H9 (cell line): ENCODE measurements at regions not wholly inside any gene's neighbourhood (a gene's known extent, or its start where the extent isn't known, plus 50 kb on each side); places are given as distances from the start of the nearest gene placed in this dataset.

Experiments
- DNase-seq: peaks from one replicate; pipeline ENCODE4 v3.0.0-alpha.2; 2017
- H2AFZ ChIP-seq: one replicate; pipeline ENCODE4 v1.6.1; 2013; ENCODE audit warnings: mild to moderate bottlenecking, low read length, control low read depth, moderate library complexity
- H2AK5ac ChIP-seq: 2 replicates; pipeline ENCODE4 v1.6.1; 2013; ENCODE audit warnings: low read length, control low read depth, mixed read lengths; ENCODE audit not compliant: insufficient read length
- H2BK120ac ChIP-seq: one replicate; pipeline ENCODE4 v1.6.1; 2013; ENCODE audit warnings: low read depth, mild to moderate bottlenecking, low read length, control low read depth, inconsistent platforms; ENCODE audit not compliant: poor library complexity, severe bottlenecking
- H2BK12ac ChIP-seq: 2 replicates; pipeline ENCODE4 v1.6.1; 2013; ENCODE audit warnings: low read length, control low read depth, mixed read lengths, low read depth; ENCODE audit not compliant: insufficient read length
- H2BK15ac ChIP-seq: 2 replicates; pipeline ENCODE4 v1.6.1; 2013; ENCODE audit warnings: low read depth, low read length, control low read depth
- H2BK20ac ChIP-seq: one replicate; pipeline ENCODE4 v1.6.1; 2013; ENCODE audit warnings: low read depth, mild to moderate bottlenecking, low read length, control low read depth, inconsistent platforms; ENCODE audit not compliant: poor library complexity, severe bottlenecking
- H2BK5ac ChIP-seq: 2 replicates; pipeline ENCODE4 v1.6.1; 2013; ENCODE audit warnings: low read length, control low read depth, mixed read lengths; ENCODE audit not compliant: insufficient read length
- H3K14ac ChIP-seq: 2 replicates; pipeline ENCODE4 v1.6.1; 2013; ENCODE audit warnings: low read length, control low read depth; ENCODE audit not compliant: insufficient read depth
- H3K18ac ChIP-seq: 2 replicates; pipeline ENCODE4 v1.6.1; 2013; ENCODE audit warnings: low read depth, mild to moderate bottlenecking, mixed read lengths, low read length, control low read depth; ENCODE audit not compliant: insufficient read length
- H3K23ac ChIP-seq: 2 replicates; pipeline ENCODE4 v1.6.1; 2013; ENCODE audit warnings: low read length, control low read depth, mixed read lengths, low read depth; ENCODE audit not compliant: insufficient read length
- H3K23me2 ChIP-seq: 2 replicates; pipeline ENCODE4 v1.6.1; 2013; ENCODE audit warnings: low read depth, mild to moderate bottlenecking, mixed read lengths, low read length, control low read depth; ENCODE audit not compliant: insufficient read length, poor library complexity, severe bottlenecking
- H3K27ac ChIP-seq: 2 replicates; pipeline ENCODE4 v1.5.1; 2013; ENCODE audit warnings: low read length, control low read depth, mixed read lengths, low read depth; ENCODE audit not compliant: insufficient read length
- H3K27me3 ChIP-seq: 2 replicates; pipeline ENCODE4 v1.6.1; 2013; ENCODE audit warnings: low read length, control low read depth, inconsistent platforms; ENCODE audit not compliant: insufficient read depth
- H3K4ac ChIP-seq: 2 replicates; pipeline ENCODE4 v1.6.1; 2013; ENCODE audit warnings: low read depth, mild to moderate bottlenecking, control low read depth, inconsistent platforms, low read length, moderate library complexity
- H3K4me1 ChIP-seq: 2 replicates; pipeline ENCODE4 v1.6.1; 2013; ENCODE audit warnings: low read length, control low read depth, inconsistent platforms; ENCODE audit not compliant: insufficient read depth
- H3K4me2 ChIP-seq: 2 replicates; pipeline ENCODE4 v1.6.1; 2013; ENCODE audit warnings: low read length, control low read depth, mixed read lengths; ENCODE audit not compliant: insufficient read length, insufficient read depth
- H3K56ac ChIP-seq: 2 replicates; pipeline ENCODE4 v1.6.1; 2013; ENCODE audit warnings: low read depth, mild to moderate bottlenecking, mixed read lengths, low read length, control low read depth; ENCODE audit not compliant: insufficient read length
- H3K79me1 ChIP-seq: 2 replicates; pipeline ENCODE4 v1.6.1; 2013; ENCODE audit warnings: low read depth, mild to moderate bottlenecking, moderate library complexity, low read length, control low read depth, inconsistent platforms; ENCODE audit not compliant: insufficient read depth, poor library complexity, severe bottlenecking
- H3K79me2 ChIP-seq: 2 replicates; pipeline ENCODE4 v1.6.1; 2013; ENCODE audit warnings: low read length, control low read depth, inconsistent platforms; ENCODE audit not compliant: insufficient read depth
- H3K9ac ChIP-seq: 2 replicates; pipeline ENCODE4 v1.6.1; 2013; ENCODE audit warnings: low read length, control low read depth, mixed read lengths; ENCODE audit not compliant: insufficient read length; ENCODE audit errors: extremely low read depth
- H3K9me3 ChIP-seq: one replicate; pipeline ENCODE4 v1.6.1; 2013; ENCODE audit warnings: low read depth, low read length, inconsistent platforms; ENCODE audit not compliant: control insufficient read depth
- H3T11ph ChIP-seq: one replicate; pipeline ENCODE4 v1.6.1; 2013; ENCODE audit warnings: mild to moderate bottlenecking, low read length, control low read depth, inconsistent platforms
- H4K20me1 ChIP-seq: one replicate; pipeline ENCODE4 v1.6.1; 2013; ENCODE audit not compliant: control insufficient read depth, insufficient read length, insufficient read depth
- H4K5ac ChIP-seq: 2 replicates; pipeline ENCODE4 v1.6.1; 2013; ENCODE audit warnings: low read depth, mild to moderate bottlenecking, mixed read lengths, low read length, control low read depth; ENCODE audit not compliant: insufficient read length
- H4K8ac ChIP-seq: replicated peaks from 2 replicates; pipeline ENCODE4 v1.6.1; 2013; ENCODE audit warnings: low read length, control low read depth, mixed read lengths, low read depth; ENCODE audit not compliant: insufficient read length
- H4K91ac ChIP-seq: 2 replicates; pipeline ENCODE4 v1.6.1; 2013; ENCODE audit warnings: low read depth, mild to moderate bottlenecking, moderate library complexity, mixed read lengths, low read length, control low read depth; ENCODE audit not compliant: insufficient read length
- H3K27ac Mint-ChIP-seq, 3 experiments: 2 replicates in 2 of 3; 3 replicates in 1 of 3; pipeline ENCODE4 v1.8.0; 2020 to 2021; ENCODE audit warnings: mixed read lengths in 3 of 3, mild to moderate bottlenecking in 1 of 3, moderate library complexity in 1 of 3
- H3K27me3 Mint-ChIP-seq: 2 replicates; pipeline ENCODE4 v1.8.0; 2021; ENCODE audit warnings: low read depth, mild to moderate bottlenecking, moderate library complexity, mixed read lengths
- H3K36me3 Mint-ChIP-seq, 3 experiments: 2 replicates in 2 of 3; 3 replicates in 1 of 3; pipeline ENCODE4 v1.8.0; 2020 to 2021; ENCODE audit warnings: low read depth in 3 of 3, mixed read lengths in 3 of 3; ENCODE audit not compliant: insufficient read depth in 1 of 3
- H3K4me1 Mint-ChIP-seq, 2 experiments: 2 replicates each; pipeline ENCODE4 v1.8.0; 2020; ENCODE audit warnings: mixed read lengths in 2 of 2
- H3K4me3 Mint-ChIP-seq, 2 experiments: 2 replicates in 1 of 2; 3 replicates in 1 of 2; pipeline ENCODE4 v1.8.0; 2020 to 2021; ENCODE audit warnings: mild to moderate bottlenecking in 2 of 2, mixed read lengths in 2 of 2, moderate library complexity in 1 of 2
- H3K9me3 Mint-ChIP-seq, 2 experiments: 2 replicates in 1 of 2; 3 replicates in 1 of 2; pipeline ENCODE4 v1.8.0; 2020; ENCODE audit warnings: mild to moderate bottlenecking in 2 of 2, mixed read lengths in 2 of 2, moderate library complexity in 1 of 2
- WGBS: extraction: QIAGEN DNeasy Blood & Tissue Kit; methylation state at CpG from one replicate; pipeline ENCODE4 v1.1.7; 2013; ENCODE audit warnings: missing lambda C conversion rate, low lambda C conversion rate, mixed read lengths; ENCODE audit not compliant: insufficient read length; ENCODE audit errors: extremely low coverage; 5-methylcytosine and 5-hydroxymethylcytosine counted together
- TF ChIP-seq, protein P1 (sequence below): fragments of 200-600 bp; sonication (generic); conservative IDR thresholded peaks from 3 replicates; pipeline ENCODE4 v1.8.0; 2021; ENCODE audit warnings: antibody characterized with exemption, mild to moderate bottlenecking

DNA sequence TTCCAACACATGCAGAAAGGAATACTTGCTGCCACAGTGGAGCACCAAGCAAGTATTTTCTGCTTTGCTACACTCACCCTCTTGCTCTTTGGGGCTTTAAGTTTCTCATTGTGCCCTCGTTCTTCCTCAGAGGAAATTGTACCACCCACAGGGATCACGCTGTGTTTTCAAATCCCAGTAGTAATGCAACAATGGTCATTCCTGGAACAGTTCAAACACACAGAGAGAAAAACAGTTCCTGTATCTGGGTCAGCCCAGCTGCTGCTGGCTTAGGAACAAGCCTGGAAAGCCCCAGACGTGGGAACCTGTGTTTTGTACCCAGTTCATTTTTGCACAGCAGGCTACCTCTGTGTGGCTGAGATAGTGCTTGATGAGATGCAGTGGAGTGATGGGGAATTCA lies 907.8 kb downstream of the STPG2 start:
- Histone ChIP-seq H3K27ac (no peak overlapping the region), H3K4ac (no peak overlapping the region), H2AFZ (no peak overlapping the region), H2BK15ac (no peak overlapping the region), H3T11ph (no peak overlapping the region), H2BK20ac (no peak overlapping the region), H2BK12ac (no peak overlapping the region), H3K79me1 (no peaks in the 10 kb centered on the region), H2BK120ac (no peak overlapping the region), H3K4me2 (no peak overlapping the region), H3K4me1 (peaks cover 2% of the 10 kb centered on the region), H3K9ac (no peak overlapping the region), H3K27me3 (no peaks in the 10 kb centered on the region), H4K8ac (no peak overlapping the region), H3K9me3 (no peaks in the 10 kb centered on the region), H3K56ac (no peak overlapping the region), H4K5ac (no peak overlapping the region), H4K20me1 (no peaks in the 10 kb centered on the region), H3K23me2 (no peaks in the 10 kb centered on the region), H3K23ac (no peak overlapping the region), H3K79me2 (no peaks in the 10 kb centered on the region), H2BK5ac (no peak overlapping the region), H4K91ac (no peak overlapping the region), H2AK5ac (no peak overlapping the region), H3K14ac (no peak overlapping the region), H3K18ac (no peak overlapping the region)
- H3K27me3 Mint-ChIP-seq, result no peaks in the 10 kb centered on the region
- WGBS, result no CpG with 5 or more reads among the region's 3 CpGs
- H3K36me3 Mint-ChIP-seq, result no peaks in the 10 kb centered on the region
- DNase-seq, result peak; percentile 26
- TF ChIP-seq, protein P1, sequence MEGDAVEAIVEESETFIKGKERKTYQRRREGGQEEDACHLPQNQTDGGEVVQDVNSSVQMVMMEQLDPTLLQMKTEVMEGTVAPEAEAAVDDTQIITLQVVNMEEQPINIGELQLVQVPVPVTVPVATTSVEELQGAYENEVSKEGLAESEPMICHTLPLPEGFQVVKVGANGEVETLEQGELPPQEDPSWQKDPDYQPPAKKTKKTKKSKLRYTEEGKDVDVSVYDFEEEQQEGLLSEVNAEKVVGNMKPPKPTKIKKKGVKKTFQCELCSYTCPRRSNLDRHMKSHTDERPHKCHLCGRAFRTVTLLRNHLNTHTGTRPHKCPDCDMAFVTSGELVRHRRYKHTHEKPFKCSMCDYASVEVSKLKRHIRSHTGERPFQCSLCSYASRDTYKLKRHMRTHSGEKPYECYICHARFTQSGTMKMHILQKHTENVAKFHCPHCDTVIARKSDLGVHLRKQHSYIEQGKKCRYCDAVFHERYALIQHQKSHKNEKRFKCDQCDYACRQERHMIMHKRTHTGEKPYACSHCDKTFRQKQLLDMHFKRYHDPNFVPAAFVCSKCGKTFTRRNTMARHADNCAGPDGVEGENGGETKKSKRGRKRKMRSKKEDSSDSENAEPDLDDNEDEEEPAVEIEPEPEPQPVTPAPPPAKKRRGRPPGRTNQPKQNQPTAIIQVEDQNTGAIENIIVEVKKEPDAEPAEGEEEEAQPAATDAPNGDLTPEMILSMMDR, result no peak
- peaks cover 9 to 11% of the 10 kb centered on the region in 2 experiments for H3K4me1 Mint-ChIP-seq
- no peaks in the 10 kb centered on the region for H3K9me3 Mint-ChIP-seq
- no peak overlapping the region for H3K4me3 Mint-ChIP-seq
- peak overlapping the region in 2 of 3 experiments; percentile 4 to 42; a peak in 5 of 7 replicates for H3K27ac Mint-ChIP-seq
